B cell (primary cell): ENCODE measurements at regions not wholly inside any gene's neighbourhood (a gene's known extent, or its start where the extent isn't known, plus 50 kb on each side); places are given as distances from the start of the nearest gene placed in this dataset.

ENCODE experiments used
- CTCF ChIP-seq: fragments of 200-600 bp; IDR thresholded peaks from one replicate; pipeline ENCODE4 v1.8.0; 2022; ENCODE audit warnings: antibody characterized with exemption, mild to moderate bottlenecking
- EZH2 ChIP-seq: IDR thresholded peaks from 2 replicates; pipeline ENCODE4 v1.6.1; 2012; ENCODE audit warnings: borderline replicate concordance, low read depth, mild to moderate bottlenecking, moderate library complexity, low read length; ENCODE audit not compliant: insufficient read depth, poor library complexity, severe bottlenecking

GRCh38 chr9:105967248-105967647 is 272.9 kb downstream of the TMEM38B start:
- no peak for TF ChIP-seq EZH2
- no peak for TF ChIP-seq CTCF
